ENCODE measurements at regions not wholly inside any gene's neighbourhood (a gene's known extent, or its start where the extent isn't known, plus 50 kb on each side); places are given as distances from the start of the nearest gene placed in this dataset.
A peak's percentile ranks its signal among the peaks of the same experiment; 100 is the strongest.

DNA sequence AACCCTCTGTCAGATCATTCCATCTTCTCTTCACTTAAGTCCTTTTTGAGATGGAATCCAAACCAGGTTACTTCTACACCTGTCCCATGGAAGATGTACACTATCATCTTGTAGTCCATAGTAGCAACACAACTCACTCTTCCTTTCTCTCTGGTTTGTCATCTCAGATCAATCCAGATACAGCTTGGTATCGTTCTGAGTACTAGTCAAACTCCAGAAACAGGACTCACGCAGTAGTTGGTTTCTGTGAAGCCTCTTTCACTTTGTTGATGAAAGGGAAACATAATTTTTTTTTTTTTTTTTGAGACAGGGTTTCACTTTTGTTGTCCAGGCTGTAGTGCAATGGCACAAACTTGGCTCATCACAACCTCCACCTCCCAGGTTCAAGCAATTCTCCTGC is 484.0 kb downstream of the PRDM9 start:
- Histone ChIP-seq H2AFZ (no peak overlapping the region), H3K9me2 (ENCODE audit: insufficient read depth) (no peaks in the 10 kb centered on the region; the same call in 1 of the 2 replicates), H3K27ac (no peak overlapping the region), H3K4me1 (replicated peaks; ENCODE audit: insufficient read depth) (no peaks in the 10 kb centered on the region), H3K4me2 (no peak overlapping the region), H3K79me2 (ENCODE audit: low read depth) (no peaks in the 10 kb centered on the region), H4K20me1 (ENCODE audit: insufficient read depth) (no peaks in the 10 kb centered on the region), H3K27me3 (ENCODE audit: insufficient read depth, low read depth) (no peaks in the 10 kb centered on the region), H3K4me3 (no peak overlapping the region), H3F3A (ENCODE audit: insufficient read depth, low read depth) (no peaks in the 10 kb centered on the region), H3K9me3 (ENCODE audit: insufficient read depth, low read depth) (no peaks in the 10 kb centered on the region), H3K36me3 (ENCODE audit: low read depth) (no peaks in the 10 kb centered on the region)
- ChIA-PET POLR2A (ENCODE audit: unreplicated experiment) (no interaction called here), CTCF (no interaction called here)
- intact Hi-C loops (cut with micrococcal nuclease; ENCODE audit: unreplicated experiment), result no loop called here
- no TSS peak for BruUV-seq (replicated peaks)
- TF ChIP-seq EZH2 (IDR thresholded peaks at IDR 0.05; ENCODE audit: low read depth), result no peak
- TF ChIP-seq, protein P1, sequence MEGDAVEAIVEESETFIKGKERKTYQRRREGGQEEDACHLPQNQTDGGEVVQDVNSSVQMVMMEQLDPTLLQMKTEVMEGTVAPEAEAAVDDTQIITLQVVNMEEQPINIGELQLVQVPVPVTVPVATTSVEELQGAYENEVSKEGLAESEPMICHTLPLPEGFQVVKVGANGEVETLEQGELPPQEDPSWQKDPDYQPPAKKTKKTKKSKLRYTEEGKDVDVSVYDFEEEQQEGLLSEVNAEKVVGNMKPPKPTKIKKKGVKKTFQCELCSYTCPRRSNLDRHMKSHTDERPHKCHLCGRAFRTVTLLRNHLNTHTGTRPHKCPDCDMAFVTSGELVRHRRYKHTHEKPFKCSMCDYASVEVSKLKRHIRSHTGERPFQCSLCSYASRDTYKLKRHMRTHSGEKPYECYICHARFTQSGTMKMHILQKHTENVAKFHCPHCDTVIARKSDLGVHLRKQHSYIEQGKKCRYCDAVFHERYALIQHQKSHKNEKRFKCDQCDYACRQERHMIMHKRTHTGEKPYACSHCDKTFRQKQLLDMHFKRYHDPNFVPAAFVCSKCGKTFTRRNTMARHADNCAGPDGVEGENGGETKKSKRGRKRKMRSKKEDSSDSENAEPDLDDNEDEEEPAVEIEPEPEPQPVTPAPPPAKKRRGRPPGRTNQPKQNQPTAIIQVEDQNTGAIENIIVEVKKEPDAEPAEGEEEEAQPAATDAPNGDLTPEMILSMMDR (conservative IDR thresholded peaks at IDR 0.05), result no peak
- DNase-seq, result no peak

DNA sequence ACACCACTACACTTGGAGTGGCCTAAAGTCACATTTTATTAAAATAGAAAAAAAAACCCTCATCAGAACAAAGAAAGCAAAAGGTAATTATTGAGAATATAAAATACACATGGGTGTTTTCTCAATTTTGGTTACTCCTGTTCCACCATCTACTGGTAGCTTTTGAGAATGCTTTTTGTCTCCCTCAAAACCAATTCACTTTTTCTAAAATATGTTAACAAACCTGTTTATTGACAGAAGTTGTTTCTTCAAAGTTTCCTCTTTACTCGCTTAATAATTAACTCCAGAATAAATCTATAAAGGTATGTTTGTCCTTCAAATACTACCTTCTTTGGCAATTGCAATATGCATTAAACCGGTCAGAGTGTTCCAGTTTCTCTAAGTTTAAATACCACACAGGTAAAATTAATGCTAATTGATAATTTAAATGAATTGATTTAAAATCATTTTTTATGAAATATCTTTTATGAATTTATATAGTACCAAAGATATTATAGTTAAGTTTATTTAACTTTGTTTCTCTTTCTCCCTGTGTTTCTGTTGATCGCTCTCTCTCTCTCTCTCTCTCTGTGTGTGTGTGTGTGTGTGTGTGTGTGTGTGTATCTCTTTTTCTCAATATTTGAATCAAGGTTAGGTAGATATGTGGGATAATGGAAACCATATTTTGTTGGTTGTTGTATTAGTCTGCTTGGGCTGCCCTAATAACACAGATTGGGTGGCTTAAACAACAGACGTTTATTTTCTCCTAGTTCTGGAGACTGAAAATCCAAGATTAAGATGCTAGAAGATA is 487.4 kb downstream of the PRDM9 start:
- no TSS peak for BruUV-seq (replicated peaks)
- ChIA-PET POLR2A (ENCODE audit: unreplicated experiment) (no interaction called here), CTCF (no interaction called here)
- Histone ChIP-seq H3K4me3 (no peak overlapping the region), H3K27me3 (ENCODE audit: insufficient read depth, low read depth) (no peaks in the 10 kb centered on the region), H3K79me2 (ENCODE audit: low read depth) (no peaks in the 10 kb centered on the region), H3K9me2 (ENCODE audit: insufficient read depth) (no peaks in the 10 kb centered on the region), H3K4me1 (replicated peaks; ENCODE audit: insufficient read depth) (no peaks in the 10 kb centered on the region), H4K20me1 (ENCODE audit: insufficient read depth) (no peaks in the 10 kb centered on the region), H3F3A (ENCODE audit: insufficient read depth, low read depth) (no peaks in the 10 kb centered on the region), H2AFZ (no peak overlapping the region), H3K9me3 (ENCODE audit: insufficient read depth, low read depth) (no peaks in the 10 kb centered on the region), H3K27ac (no peak overlapping the region), H3K36me3 (ENCODE audit: low read depth) (no peaks in the 10 kb centered on the region), H3K4me2 (no peak overlapping the region)
- no peak for TF ChIP-seq EZH2 (IDR thresholded peaks at IDR 0.05; ENCODE audit: low read depth)
- TF ChIP-seq, protein P1 (conservative IDR thresholded peaks at IDR 0.05), result peak; percentile 42; the same call in 1 of the 2 replicates
- DNase-seq, result no peak
- intact Hi-C loops (cut with micrococcal nuclease; ENCODE audit: unreplicated experiment), result no loop called here

DNA sequence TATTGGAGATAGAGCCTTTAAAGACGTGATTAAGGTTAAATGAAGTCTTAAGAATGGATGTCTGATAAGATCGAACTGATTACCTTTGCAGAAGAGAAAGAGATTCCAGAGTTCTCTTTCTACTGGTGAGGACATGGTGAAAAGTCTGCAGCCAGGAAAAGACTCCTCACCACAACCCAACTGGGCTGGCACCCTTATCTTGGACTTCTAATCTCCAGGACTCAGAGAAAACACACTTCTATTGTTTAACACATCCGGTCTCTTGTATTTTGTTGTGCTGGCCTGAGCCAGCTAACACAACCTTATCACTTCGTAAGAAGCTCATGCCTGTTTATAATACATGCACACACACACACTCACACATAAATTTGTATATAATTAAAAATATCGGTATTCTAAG is 489.1 kb downstream of the PRDM9 start:
- no peak for DNase-seq
- no peak for TF ChIP-seq EZH2 (IDR thresholded peaks at IDR 0.05; ENCODE audit: low read depth)
- TF ChIP-seq, protein P1 (conservative IDR thresholded peaks at IDR 0.05), result no peak
- Histone ChIP-seq H3K9me2 (ENCODE audit: insufficient read depth) (no peaks in the 10 kb centered on the region), H3K27ac (no peak overlapping the region), H3K4me1 (replicated peaks; ENCODE audit: insufficient read depth) (no peaks in the 10 kb centered on the region), H2AFZ (no peak overlapping the region), H3K79me2 (ENCODE audit: low read depth) (no peaks in the 10 kb centered on the region), H3K27me3 (ENCODE audit: insufficient read depth, low read depth) (no peaks in the 10 kb centered on the region), H3K4me2 (no peak overlapping the region), H3K36me3 (ENCODE audit: low read depth) (no peaks in the 10 kb centered on the region), H3K4me3 (no peak overlapping the region), H3K9me3 (ENCODE audit: insufficient read depth, low read depth) (no peaks in the 10 kb centered on the region), H3F3A (ENCODE audit: insufficient read depth, low read depth) (no peaks in the 10 kb centered on the region), H4K20me1 (ENCODE audit: insufficient read depth) (no peaks in the 10 kb centered on the region)
- CTCF ChIA-PET, result no interaction called here
- intact Hi-C loops (cut with micrococcal nuclease; ENCODE audit: unreplicated experiment), result no loop called here
- POLR2A ChIA-PET (ENCODE audit: unreplicated experiment), result no interaction called here
- no TSS peak for BruUV-seq (replicated peaks)

Measured in PC-9 (cell line).